Suprapubic skin (tissue), 4 donors: ENCODE measurements at regions not wholly inside any gene's neighbourhood (a gene's known extent, or its start where the extent isn't known, plus 50 kb on each side); places are given as distances from the start of the nearest gene placed in this dataset.

ENCODE experiments used
- POLR2A ChIP-seq, 2 donors: fragments of 450-650 bp; IDR thresholded peaks; one replicate each; pipeline ENCODE4 v1.6.1; 2017; ENCODE audit warnings: antibody characterized with exemption in 2 of 2, mild to moderate bottlenecking in 2 of 2, moderate library complexity in 2 of 2
- POLR2AphosphoS5 ChIP-seq, 3 donors: sonication (generic); formaldehyde crosslinking; IDR thresholded peaks; one replicate each; pipeline ENCODE4 v1.6.1; 2017; ENCODE audit warnings: antibody characterized with exemption in 3 of 3
- TF ChIP-seq, protein P1 (sequence below), 2 donors: fragments of 200-600 bp in 1 of 2; fragments of 450-650 bp in 1 of 2; sonication (generic) in 1 of 2; IDR thresholded peaks; one replicate each; pipeline ENCODE4 v1.5.1; 2016 to 2019; ENCODE audit warnings: antibody characterized with exemption in 2 of 2, mild to moderate bottlenecking in 1 of 2, moderate library complexity in 1 of 2

DNA sequence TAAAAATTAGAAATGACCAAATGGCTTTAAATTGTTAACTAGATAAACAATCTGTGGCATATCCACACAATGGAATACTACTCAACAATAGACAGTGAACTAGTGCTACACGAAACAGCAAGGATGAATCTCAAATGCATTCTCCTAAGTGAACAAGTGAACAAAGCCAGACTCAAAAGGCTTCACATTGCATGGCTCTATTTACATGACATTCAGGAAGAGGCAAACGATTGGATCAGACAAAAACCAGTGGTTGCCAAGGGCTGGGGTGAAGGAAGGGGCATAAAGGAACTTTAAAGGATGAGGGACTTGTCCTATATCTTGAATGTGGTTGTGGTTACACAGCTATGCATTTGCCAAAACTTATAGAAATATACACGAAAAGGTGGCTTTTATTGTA is 184.3 kb downstream of the RPIA start:
- TF ChIP-seq POLR2AphosphoS5 (IDR thresholded peaks at IDR 0.05) (no peak), POLR2A (IDR thresholded peaks at IDR 0.05) (no peak)
- TF ChIP-seq, protein P1, sequence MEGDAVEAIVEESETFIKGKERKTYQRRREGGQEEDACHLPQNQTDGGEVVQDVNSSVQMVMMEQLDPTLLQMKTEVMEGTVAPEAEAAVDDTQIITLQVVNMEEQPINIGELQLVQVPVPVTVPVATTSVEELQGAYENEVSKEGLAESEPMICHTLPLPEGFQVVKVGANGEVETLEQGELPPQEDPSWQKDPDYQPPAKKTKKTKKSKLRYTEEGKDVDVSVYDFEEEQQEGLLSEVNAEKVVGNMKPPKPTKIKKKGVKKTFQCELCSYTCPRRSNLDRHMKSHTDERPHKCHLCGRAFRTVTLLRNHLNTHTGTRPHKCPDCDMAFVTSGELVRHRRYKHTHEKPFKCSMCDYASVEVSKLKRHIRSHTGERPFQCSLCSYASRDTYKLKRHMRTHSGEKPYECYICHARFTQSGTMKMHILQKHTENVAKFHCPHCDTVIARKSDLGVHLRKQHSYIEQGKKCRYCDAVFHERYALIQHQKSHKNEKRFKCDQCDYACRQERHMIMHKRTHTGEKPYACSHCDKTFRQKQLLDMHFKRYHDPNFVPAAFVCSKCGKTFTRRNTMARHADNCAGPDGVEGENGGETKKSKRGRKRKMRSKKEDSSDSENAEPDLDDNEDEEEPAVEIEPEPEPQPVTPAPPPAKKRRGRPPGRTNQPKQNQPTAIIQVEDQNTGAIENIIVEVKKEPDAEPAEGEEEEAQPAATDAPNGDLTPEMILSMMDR (IDR thresholded peaks at IDR 0.05) = no peak
